Kidney epithelial cell (primary cell): ENCODE measurements at regions not wholly inside any gene's neighbourhood (a gene's known extent, or its start where the extent isn't known, plus 50 kb on each side); places are given as distances from the start of the nearest gene placed in this dataset.

Experiments
- DNase-seq: peaks from one replicate; pipeline ENCODE4 v3.0.0-alpha.2; 2010; ENCODE audit warnings: low read depth
- H3K27me3 ChIP-seq: 2 replicates; pipeline ENCODE4 v1.6.0; 2011; ENCODE audit warnings: low read length; ENCODE audit not compliant: control insufficient read depth, insufficient read depth
- H3K36me3 ChIP-seq: 2 replicates; pipeline ENCODE4 v1.5.1; 2011; ENCODE audit warnings: low read length; ENCODE audit not compliant: control insufficient read depth, insufficient read depth
- H3K4me3 ChIP-seq: 2 replicates; pipeline ENCODE4 v1.5.1; 2011; ENCODE audit warnings: low read depth, mild to moderate bottlenecking, control low read depth, low read length
- TF ChIP-seq, protein P1 (sequence below): IDR thresholded peaks from 2 replicates; pipeline ENCODE4 v1.5.1; 2011; ENCODE audit warnings: mild to moderate bottlenecking, moderate library complexity, low read length, control low read depth, inconsistent platforms; ENCODE audit not compliant: insufficient read depth, poor library complexity, severe bottlenecking

DNA sequence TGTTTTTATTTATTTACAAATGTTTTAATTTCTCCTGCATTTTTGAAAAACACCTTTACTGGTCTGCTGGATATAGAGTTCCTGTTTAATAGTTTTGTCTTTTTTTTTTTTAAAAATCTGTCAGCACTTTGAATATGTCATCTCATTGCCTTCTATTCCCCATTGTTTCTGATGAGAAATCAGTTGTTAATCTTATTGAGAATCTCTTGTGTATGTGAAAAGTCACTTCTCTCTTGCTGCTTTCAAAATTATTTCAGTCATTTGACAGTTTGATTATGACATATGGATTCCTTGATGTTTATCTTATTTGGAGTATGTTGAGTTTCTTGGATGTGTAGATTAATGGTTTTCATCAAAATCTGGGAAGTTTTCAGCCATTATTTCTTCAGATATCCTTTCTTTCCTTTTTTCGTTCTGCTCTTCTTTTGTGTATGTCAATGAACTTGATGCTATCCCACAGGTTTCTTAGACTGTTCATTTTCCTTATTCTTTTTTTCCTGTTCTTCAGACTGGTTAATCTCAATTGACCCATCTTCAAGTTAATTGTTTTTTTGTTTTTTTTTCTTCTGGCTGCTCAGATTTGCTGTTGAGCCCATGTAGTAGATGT, 51.2 kb upstream of the CCDC190 start:
- TF ChIP-seq, protein P1, sequence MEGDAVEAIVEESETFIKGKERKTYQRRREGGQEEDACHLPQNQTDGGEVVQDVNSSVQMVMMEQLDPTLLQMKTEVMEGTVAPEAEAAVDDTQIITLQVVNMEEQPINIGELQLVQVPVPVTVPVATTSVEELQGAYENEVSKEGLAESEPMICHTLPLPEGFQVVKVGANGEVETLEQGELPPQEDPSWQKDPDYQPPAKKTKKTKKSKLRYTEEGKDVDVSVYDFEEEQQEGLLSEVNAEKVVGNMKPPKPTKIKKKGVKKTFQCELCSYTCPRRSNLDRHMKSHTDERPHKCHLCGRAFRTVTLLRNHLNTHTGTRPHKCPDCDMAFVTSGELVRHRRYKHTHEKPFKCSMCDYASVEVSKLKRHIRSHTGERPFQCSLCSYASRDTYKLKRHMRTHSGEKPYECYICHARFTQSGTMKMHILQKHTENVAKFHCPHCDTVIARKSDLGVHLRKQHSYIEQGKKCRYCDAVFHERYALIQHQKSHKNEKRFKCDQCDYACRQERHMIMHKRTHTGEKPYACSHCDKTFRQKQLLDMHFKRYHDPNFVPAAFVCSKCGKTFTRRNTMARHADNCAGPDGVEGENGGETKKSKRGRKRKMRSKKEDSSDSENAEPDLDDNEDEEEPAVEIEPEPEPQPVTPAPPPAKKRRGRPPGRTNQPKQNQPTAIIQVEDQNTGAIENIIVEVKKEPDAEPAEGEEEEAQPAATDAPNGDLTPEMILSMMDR: no peak
- no peaks in the 10 kb centered on the region for H3K27me3 ChIP-seq
- DNase-seq: no peak
- no peak overlapping the region for H3K4me3 ChIP-seq
- H3K36me3 ChIP-seq: no peaks in the 10 kb centered on the region
